PC-9 (cell line): ENCODE measurements at regions not wholly inside any gene's neighbourhood (a gene's known extent, or its start where the extent isn't known, plus 50 kb on each side); places are given as distances from the start of the nearest gene placed in this dataset.

Experiments used
- BruUV-seq: library from RNA; stranded (reverse); fragments of 400-500 nt; replicated peaks from 2 replicates; lab custom pipeline; 2021; lab: Mats Ljungman, UMichigan
- CTCF ChIA-PET: fragments of 300-600 bp; sonication (Branson Sonifier 250); formaldehyde crosslinking; loops from one replicate; lab custom pipeline; 2022; ENCODE audit warnings: antibody characterized with exemption; lab: Charles Lee
- POLR2A ChIA-PET: fragments of 300-600 bp; sonication (Branson Sonifier 250); formaldehyde crosslinking; loops from one replicate; lab custom pipeline; 2022; ENCODE audit warnings: antibody characterized with exemption; ENCODE audit not compliant: unreplicated experiment; lab: Charles Lee
- DNase-seq, 2 experiments: peaks; one replicate each; pipeline versions ENCODE4 v3.0.0 to v3.0.0-alpha.2; 2015 to 2022; ENCODE audit warnings: mixed read lengths in 1 of 2
- H2AFZ ChIP-seq: fragments of 200-600 bp; sonication (generic); 2 replicates; pipeline ENCODE4 v1.8.1; 2017; ENCODE audit warnings: antibody characterized with exemption
- H3F3A ChIP-seq: fragments of 200-600 bp; sonication (generic); 2 replicates; pipeline ENCODE4 v1.8.1; 2017; ENCODE audit warnings: antibody characterized with exemption, mild to moderate bottlenecking, low read depth; ENCODE audit not compliant: insufficient read depth
- H3K27ac ChIP-seq: fragments of 200-600 bp; sonication (generic); 2 replicates; pipeline ENCODE4 v1.6.1; 2016; ENCODE audit warnings: mixed run types
- H3K27me3 ChIP-seq: fragments of 200-600 bp; sonication (generic); 2 replicates; pipeline ENCODE4 v1.6.1; 2016; ENCODE audit warnings: low read depth, mixed run types; ENCODE audit not compliant: insufficient read depth
- H3K36me3 ChIP-seq: fragments of 200-600 bp; sonication (generic); 2 replicates; pipeline ENCODE4 v1.6.1; 2016; ENCODE audit warnings: low read depth, mixed run types
- H3K4me1 ChIP-seq: fragments of 200-600 bp; sonication (generic); replicated peaks from 2 replicates; pipeline ENCODE4 v1.6.1; 2016; ENCODE audit warnings: mixed run types; ENCODE audit not compliant: insufficient read depth
- H3K4me2 ChIP-seq: fragments of 200-600 bp; sonication (generic); 2 replicates; pipeline ENCODE4 v1.6.1; 2017; ENCODE audit warnings: mixed run types
- H3K4me3 ChIP-seq: fragments of 200-600 bp; sonication (generic); 2 replicates; pipeline ENCODE4 v1.6.1; 2016; ENCODE audit warnings: mixed run types
- H3K79me2 ChIP-seq: fragments of 200-600 bp; sonication (generic); 2 replicates; pipeline ENCODE4 v1.6.1; 2017; ENCODE audit warnings: low read depth, mixed run types
- H3K9me2 ChIP-seq: fragments of 200-600 bp; sonication (generic); 2 replicates; pipeline ENCODE4 v1.8.1; 2017; ENCODE audit warnings: mild to moderate bottlenecking; ENCODE audit not compliant: insufficient read depth
- H3K9me3 ChIP-seq: fragments of 200-600 bp; sonication (generic); 2 replicates; pipeline ENCODE4 v1.8.1; 2016; ENCODE audit warnings: low read depth; ENCODE audit not compliant: insufficient read depth
- H4K20me1 ChIP-seq: fragments of 200-600 bp; sonication (generic); 2 replicates; pipeline ENCODE4 v1.8.1; 2017; ENCODE audit not compliant: insufficient read depth
- EZH2 ChIP-seq: fragments of 200-600 bp; sonication (generic); IDR thresholded peaks from 2 replicates; pipeline ENCODE4 v1.8.0; 2017; ENCODE audit warnings: antibody characterized with exemption, low read depth
- intact Hi-C: fragments of 100-400 bp; cut with micrococcal nuclease; formaldehyde crosslinking; loops from one replicate; pipeline ENCODE4 v1.10.0; 2022; ENCODE audit not compliant: unreplicated experiment
- TF ChIP-seq, protein P1 (sequence below): fragments of 200-600 bp; sonication (generic); conservative IDR thresholded peaks from 2 replicates; pipeline ENCODE4 v1.6.1; 2017; ENCODE audit warnings: mixed run types, antibody characterized with exemption, mild to moderate bottlenecking, moderate library complexity

GRCh38 chr9:82621447-82621846, 441.5 kb downstream of the RASEF start:
- Histone ChIP-seq H3K79me2 (no peaks in the 10 kb centered on the region), H3K27me3 (no peaks in the 10 kb centered on the region), H3F3A (no peaks in the 10 kb centered on the region), H3K27ac (no peak overlapping the region), H3K9me3 (no peaks in the 10 kb centered on the region), H3K36me3 (no peaks in the 10 kb centered on the region), H3K9me2 (no peaks in the 10 kb centered on the region), H3K4me1 (no peaks in the 10 kb centered on the region), H2AFZ (no peak overlapping the region), H3K4me2 (no peak overlapping the region), H4K20me1 (no peaks in the 10 kb centered on the region), H3K4me3 (no peak overlapping the region)
- no TSS peak for BruUV-seq
- POLR2A ChIA-PET, result no interaction called here
- no peak for DNase-seq
- TF ChIP-seq EZH2, result no peak
- TF ChIP-seq, protein P1, sequence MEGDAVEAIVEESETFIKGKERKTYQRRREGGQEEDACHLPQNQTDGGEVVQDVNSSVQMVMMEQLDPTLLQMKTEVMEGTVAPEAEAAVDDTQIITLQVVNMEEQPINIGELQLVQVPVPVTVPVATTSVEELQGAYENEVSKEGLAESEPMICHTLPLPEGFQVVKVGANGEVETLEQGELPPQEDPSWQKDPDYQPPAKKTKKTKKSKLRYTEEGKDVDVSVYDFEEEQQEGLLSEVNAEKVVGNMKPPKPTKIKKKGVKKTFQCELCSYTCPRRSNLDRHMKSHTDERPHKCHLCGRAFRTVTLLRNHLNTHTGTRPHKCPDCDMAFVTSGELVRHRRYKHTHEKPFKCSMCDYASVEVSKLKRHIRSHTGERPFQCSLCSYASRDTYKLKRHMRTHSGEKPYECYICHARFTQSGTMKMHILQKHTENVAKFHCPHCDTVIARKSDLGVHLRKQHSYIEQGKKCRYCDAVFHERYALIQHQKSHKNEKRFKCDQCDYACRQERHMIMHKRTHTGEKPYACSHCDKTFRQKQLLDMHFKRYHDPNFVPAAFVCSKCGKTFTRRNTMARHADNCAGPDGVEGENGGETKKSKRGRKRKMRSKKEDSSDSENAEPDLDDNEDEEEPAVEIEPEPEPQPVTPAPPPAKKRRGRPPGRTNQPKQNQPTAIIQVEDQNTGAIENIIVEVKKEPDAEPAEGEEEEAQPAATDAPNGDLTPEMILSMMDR, result no peak
- intact Hi-C loops, result no loop called here
- CTCF ChIA-PET, result no interaction called here

GRCh38 chr9:82637368-82637767, 425.6 kb downstream of the RASEF start:
- Histone ChIP-seq H3K4me3 (no peak overlapping the region), H3F3A (no peaks in the 10 kb centered on the region), H3K36me3 (no peaks in the 10 kb centered on the region), H3K9me3 (no peaks in the 10 kb centered on the region; the same call in 1 of the 2 replicates), H4K20me1 (no peaks in the 10 kb centered on the region), H3K27me3 (no peaks in the 10 kb centered on the region), H3K79me2 (no peaks in the 10 kb centered on the region), H3K27ac (no peak overlapping the region), H3K4me2 (no peak overlapping the region), H3K4me1 (no peaks in the 10 kb centered on the region), H2AFZ (no peak overlapping the region), H3K9me2 (no peaks in the 10 kb centered on the region; the same call in 1 of the 2 replicates)
- BruUV-seq, result no TSS peak
- intact Hi-C loops, result no loop called here
- TF ChIP-seq EZH2, result no peak
- no peak for DNase-seq
- POLR2A ChIA-PET, result no interaction called here
- CTCF ChIA-PET, result no interaction called here

GRCh38 chr9:82645600-82645999, 417.3 kb downstream of the RASEF start:
- CTCF ChIA-PET, result no interaction called here
- no TSS peak for BruUV-seq

More at GRCh38 chr9:82645600-82645999, 417.3 kb downstream of the RASEF start:
- Histone ChIP-seq H3K9me2 (no peaks in the 10 kb centered on the region; the same call in 1 of the 2 replicates), H3K27me3 (no peaks in the 10 kb centered on the region), H2AFZ (no peak overlapping the region), H3K4me3 (no peak overlapping the region), H3K36me3 (no peaks in the 10 kb centered on the region), H3K4me2 (no peak overlapping the region), H3K27ac (no peak overlapping the region), H3F3A (no peaks in the 10 kb centered on the region), H3K79me2 (no peaks in the 10 kb centered on the region), H3K4me1 (0 out of 2 replicates have a peak, but pooled peaks cover 3% of the 10 kb centered on the region), H3K9me3 (no peaks in the 10 kb centered on the region), H4K20me1 (no peaks in the 10 kb centered on the region)
- POLR2A ChIA-PET, result interaction anchor here (0.7 kb wide), 1 partner anchor 803 kb away, joined by 4 read pairs; no protein-coding TSS in a partner anchor
- TF ChIP-seq EZH2, result no peak
- TF ChIP-seq, protein P1, result no peak
- DNase-seq, result no peak
- intact Hi-C loops, result no loop called here
